Fibroblast of skin of scalp (primary cell): ENCODE measurements at regions not wholly inside any gene's neighbourhood (a gene's known extent, or its start where the extent isn't known, plus 50 kb on each side); places are given as distances from the start of the nearest gene placed in this dataset.
"Not testable (repeated sequence)": the region's sequence is repeated elsewhere in the genome, so short reads cannot be mapped to it uniquely, and the experiment has no call there.

Experiments used
- DNase-seq: peaks from one replicate; pipeline ENCODE4 v3.0.0-alpha.2; 2013

DNA sequence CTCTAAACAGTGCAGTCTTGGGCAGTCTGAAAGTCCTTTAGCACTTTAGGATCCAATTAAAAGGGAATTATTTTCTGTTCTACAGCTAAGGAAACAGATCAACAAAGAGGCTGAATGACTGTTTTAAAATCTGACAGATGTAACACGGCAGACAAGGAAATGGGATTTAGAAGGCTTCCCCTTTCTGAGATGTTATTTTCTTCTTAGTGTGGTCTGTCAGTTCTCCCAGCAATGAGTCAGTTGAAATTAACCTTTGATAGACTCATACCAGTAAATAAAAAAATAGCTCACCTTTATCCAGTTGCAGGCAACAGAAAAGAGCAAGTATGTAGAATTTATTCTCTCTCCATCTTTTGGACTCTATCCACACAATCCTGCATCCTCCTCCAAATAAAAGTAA, 98.1 kb downstream of the NEDD1 start:
- no peak for DNase-seq

DNA sequence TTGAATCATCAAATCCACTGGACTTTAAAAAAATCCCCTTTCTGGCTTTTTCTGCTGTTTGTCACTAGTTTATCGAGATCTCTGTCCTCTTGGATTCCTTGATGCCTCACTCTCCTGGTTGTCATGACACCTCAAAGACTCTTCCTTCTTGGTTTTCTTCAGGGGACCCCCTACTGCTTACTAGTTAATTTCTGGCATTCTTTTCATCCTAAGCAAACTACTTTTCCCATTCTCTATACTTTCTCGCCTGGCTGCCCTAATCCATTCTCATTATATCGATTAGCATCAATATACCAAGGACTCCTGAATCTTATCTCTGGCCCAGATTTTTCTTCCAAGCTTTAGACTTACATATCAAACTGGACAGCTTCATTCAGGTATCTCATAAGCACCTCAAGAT, 98.6 kb downstream of the NEDD1 start:
- DNase-seq, result no peak

DNA sequence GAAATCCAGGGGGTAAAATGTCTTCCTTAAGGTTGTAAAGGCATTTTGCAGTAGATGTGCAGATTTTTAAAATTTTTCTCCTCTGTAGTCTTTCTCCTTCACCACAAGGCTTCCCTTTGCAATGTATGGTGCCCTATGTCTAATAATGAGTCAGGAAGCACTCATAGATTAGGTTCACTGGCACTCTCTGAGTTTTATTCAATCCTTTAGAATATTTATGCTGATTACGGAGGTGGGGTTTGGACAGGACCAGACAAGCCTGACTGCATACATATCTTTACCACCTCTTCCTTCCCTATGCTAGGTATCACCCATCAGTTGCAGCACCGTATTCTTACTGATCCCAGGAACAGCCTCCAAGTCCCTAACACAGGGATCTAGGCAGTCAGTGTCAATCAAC, 99.5 kb downstream of the NEDD1 start:
- no peak for DNase-seq

DNA sequence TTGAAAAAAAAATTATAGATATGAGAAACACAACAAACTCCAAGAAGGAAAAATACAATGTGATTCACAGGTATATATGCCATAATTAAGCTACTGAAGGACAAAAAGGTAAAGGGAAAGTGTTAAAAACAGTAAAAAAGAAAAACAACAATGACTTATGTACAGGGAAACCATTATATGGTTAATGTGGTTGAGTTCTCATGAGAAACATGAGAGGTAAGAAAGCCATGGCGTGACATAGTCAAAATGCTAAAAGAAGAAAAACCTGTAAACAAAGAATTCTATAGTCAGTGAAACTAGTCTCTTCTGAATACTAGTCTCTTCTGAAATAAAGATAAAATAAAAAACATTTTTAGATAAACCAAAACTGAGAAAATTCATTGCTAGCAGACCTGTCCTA, 109.1 kb downstream of the NEDD1 start:
- no peak for DNase-seq

DNA sequence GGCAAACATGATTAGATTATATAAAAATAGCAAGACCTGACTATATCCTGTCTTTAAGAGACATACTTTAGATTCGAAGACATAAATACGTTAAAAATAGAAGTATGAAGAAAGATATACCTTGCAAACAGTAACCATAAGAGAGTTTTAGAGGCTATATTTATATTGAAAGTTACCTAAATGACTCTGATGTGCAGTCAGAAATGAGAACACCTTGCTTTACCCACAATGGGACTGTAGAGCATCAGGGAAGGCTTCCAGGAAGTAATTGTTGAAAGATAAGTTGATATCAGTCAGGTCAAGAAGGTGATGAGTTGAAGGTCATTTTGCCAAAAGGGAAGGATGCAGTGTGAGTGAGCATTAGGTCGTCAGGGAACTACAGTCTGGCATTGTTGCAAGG, 110.2 kb downstream of the NEDD1 start:
- DNase-seq, result no peak

DNA sequence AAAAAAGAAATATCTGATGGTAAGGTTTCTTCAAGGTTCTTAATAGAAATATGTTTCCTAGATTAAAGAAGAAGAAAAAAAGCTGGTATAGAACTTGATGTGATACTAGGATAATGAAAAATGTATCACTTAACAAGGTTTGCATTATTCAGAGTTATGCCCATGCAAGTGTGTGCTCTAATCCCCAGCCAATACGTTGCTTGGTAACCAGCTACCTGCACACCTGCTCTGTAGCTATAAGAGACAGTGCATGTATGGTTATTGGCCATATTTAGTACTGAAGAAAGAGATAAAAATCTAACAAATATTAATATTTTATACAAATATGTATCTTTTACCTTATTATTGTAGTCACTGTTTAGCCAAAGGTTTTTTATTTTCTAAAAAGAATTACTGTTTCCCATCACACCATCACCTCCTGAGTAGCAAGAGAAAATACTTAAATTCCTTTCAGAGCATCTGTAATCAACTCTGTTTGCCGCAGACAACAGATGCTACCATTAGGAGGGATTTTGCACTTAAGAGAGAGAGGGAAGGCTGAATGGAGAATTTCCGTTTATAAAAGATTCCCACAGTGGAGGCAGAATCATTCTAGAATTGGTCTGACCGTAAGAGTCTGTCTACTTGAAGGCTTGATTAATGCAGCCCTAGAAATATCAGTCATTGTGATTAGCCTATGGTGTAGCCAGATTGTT, 115.6 kb downstream of the NEDD1 start:
- no peak for DNase-seq

DNA sequence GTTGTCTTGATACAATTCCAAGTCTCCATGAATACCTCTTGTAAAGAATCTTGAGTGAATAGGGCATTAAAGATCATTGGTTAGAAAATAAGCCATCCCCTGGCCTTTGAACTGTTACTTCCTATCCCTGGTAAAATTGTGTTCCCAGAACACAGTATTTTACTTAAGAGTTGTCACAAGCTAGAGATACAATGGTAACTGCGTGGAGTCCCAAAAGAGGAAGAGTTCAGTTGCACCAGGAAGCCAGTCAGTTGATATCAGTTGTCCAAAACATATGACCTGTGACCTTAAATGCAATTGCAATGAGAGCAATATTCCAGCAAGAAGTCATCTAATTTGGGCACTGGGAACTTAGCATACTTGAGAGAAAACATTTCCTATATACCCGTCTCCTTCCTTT, 117.3 kb downstream of the NEDD1 start:
- DNase-seq, result no peak

DNA sequence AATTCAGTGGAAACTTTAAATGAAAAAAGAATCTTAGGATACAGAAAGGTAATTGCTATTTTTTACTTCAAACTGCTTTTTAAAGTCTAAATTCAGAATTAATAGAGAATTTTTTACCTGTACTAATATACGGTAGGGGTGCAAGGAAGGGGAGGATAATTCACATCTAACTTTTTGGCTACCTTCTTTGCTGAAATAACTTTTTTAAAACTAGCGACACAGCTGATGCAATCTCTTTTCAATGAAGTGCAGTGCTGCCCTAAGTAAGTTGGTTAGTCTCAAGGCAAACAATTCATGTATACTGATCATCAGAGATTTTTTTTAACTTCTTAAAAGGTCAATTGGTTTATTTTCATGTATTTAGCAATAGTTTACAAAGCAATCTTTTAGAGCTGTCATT, 119.8 kb downstream of the NEDD1 start:
- DNase-seq, result no peak

DNA sequence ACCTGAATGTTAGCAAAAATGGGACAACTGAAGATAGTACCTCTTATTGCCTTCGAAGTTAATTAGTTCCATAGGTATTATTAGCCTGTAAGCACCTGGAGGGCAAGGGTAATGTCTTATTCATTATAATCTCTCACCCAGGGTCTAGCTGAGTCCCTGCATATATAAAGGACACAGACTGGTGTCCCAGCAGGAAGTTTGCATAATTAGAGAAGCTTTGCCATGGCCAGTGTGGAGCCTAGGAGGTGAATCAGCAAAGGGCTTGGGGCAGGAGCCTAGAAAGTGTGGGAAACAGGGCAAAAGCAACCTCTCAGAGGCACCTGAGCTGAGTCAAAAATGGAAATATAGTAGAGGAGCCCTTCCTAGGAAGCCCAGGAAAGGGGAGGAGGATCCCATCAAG, 120.4 kb downstream of the NEDD1 start:
- DNase-seq, result no peak

DNA sequence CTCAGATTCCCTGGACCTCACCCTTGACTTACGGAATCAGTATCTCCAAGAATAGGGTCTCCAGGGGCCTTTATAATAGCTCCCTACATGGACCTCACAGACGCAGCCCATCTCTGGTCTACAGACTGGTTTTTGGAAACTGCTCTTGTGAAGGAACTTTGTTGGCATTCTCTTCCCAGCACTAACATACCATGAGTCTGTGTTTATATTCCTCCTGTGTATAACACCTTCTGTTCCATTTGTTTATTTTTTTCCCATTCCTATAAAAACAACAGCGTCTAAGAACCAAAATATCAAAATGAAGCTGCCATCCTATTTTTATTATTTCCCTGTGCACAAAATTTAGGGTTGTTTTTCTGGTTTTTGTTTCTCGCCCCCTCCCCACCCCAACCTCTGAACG, 131.1 kb downstream of the NEDD1 start:
- DNase-seq, result no peak

DNA sequence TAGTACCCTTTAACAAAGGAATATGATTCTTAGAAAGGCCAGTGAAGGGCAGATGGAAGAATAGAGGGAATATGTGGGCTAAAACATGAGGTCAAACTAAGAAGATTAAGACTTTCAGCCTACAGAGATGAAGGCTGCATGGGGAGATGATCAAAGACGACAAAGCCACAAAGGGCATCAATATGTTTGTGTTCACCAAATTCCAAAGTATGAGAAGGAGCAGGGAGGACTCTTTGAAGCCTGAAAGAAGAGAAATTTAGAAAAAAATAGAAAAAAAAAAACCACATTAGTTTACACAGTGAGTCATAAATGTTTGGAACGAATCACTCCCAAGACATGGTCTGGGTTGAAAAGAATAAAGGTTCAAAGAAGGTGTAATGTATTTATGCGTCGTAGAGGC, 131.8 kb downstream of the NEDD1 start:
- no peak for DNase-seq

DNA sequence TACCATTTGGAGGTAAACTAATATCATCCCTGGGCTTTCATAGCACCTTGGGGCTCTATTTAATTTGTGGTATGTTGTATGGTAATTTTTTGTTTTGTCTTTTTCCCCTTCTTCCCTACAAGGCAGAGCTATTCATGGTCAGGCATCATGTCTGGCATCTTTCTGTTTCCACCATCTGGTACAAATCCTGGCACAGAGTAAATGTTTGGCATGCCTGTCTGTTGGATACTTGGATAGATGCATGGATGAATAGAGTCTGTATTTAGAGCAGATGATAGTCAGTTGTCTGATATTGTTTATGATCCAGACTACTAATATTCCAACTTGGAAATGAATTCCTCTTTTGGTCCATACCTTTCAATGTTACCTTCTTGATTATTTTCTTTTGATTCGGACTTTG, 139.8 kb downstream of the NEDD1 start:
- no peak for DNase-seq

DNA sequence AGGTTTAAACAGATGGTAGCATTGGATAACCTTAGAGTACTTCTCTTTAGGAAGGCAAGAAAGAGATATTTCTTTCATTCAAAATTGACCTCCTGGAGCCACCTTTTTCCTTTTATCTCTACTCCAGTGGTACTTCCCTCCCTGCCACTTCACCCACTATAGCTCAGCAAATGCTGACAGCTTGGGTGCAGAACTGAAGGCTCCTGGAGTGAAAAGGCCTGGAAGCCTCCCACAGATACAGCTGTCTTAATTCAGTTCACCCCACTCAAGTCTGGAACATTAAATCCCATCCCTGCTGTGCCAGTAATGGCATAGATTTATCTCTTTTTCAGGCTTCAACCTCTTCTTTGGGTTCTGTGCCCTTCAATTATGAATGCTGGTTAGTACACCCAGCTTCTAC, 140.3 kb downstream of the NEDD1 start:
- DNase-seq, result no peak

DNA sequence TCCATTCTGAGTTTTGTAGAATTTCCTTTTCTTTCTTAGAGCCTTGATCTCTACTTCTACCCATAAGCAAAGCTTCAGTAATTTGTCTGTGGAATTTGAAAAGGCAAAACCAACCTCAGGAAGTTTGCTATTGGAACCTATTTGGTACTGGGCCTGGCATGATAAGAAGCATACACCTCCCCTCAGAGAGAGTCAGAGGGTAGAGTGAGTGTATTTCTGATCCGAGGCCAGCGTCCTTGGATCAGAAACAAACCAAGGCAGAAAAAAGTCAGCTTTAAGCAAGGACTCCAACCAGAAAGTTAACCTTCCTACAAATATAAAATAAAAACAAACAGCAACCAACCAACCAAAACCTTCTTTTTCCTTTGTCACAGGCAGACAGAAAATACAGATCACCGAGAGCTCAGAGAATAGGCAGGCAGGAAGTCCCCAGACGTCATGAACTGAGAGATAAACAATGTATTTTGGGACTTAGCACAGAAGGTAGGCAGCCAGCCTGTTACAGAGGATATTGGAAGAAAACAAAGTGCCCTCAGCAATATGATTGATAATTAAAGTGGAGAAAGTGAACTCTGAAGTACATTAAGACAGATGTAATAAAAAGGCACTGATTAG, 141.5 kb downstream of the NEDD1 start:
- DNase-seq, result no peak

DNA sequence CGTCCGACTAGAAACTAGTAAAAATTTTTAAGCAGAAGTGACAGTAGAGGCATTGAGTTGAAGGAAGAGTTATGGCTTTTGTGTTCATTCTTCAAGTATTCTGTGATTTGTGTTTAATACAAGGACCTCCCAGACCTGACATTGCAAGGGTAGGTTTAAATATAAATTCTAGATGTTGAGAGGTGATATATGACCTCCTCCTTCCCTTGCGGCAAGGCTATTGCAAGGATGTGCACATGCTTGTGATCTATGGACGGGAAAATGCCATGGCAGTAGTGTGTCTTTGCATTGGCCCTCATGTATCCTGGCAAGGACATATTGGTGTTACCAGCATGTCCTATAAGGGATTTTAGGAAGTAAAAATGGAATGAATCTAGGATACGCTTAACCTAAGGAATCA, 143.5 kb downstream of the NEDD1 start:
- DNase-seq, result no peak

DNA sequence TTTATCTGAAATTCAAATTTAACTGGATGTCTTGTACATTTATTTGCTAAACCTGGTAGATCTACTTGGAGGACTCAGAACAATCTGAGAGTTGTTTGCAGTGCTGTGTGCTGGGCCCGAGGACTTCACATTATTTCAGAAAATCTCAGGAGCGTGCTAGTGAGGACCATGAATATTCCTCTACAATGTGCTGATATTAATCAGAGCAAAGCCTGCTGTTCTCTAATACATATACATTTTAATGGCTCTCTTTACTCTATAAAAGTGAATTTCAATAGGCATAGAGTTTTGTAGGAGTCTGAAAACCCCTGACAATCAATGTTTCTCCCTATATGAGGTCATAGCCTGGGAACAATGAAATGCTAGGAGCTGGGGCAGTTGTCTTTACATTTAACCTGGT, 144.3 kb downstream of the NEDD1 start:
- no peak for DNase-seq

DNA sequence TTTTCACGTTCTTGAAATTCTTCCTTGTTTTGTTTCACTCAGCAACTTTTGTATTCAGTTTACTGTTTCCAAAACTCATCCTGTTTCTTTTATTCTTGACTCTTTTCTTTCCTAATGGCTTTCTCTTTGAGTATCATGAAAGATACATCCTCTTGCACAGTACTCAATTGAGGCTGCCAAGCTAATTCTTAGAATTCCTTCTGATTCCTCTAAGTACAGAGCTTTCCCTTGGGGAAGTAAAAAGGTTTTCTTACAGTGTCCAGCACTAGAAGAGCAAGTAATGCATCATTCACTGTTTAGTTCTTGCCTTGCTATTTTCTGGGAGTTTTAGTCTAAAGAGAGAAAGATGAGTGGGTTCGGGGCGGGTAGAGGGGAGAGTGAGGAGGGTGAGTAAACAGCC, 154.1 kb downstream of the NEDD1 start:
- no peak for DNase-seq

DNA sequence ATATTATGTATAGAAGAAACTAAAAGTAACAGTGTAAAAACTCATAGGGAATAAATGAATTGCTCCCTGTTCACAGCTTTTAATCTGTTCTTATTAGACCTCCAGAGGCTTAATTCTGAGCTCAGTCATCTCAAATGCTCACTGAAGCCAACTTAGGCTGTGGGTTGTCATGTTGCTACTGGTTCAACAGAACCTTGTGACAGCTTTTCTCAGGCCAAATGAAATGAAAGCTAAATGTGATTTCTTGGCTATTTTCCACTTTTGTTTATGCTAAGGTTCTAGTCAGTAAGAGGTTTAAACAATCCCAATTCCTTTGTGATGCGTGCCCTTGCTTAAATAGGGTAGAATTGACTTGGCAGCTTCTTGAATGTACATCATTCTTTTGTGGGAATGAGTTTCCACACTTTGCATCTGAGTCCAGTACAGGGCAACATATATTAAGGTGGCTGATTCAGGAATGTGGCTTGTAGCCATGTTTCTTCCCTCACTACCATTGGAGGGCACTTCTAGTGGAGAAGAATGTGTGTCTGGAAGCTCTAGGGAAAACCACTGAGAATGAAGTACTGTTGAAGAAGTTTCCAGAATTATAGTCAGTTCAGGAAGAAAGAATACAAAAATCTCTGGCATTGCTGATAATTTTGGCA, 156.4 kb downstream of the NEDD1 start:
- DNase-seq, result no peak

DNA sequence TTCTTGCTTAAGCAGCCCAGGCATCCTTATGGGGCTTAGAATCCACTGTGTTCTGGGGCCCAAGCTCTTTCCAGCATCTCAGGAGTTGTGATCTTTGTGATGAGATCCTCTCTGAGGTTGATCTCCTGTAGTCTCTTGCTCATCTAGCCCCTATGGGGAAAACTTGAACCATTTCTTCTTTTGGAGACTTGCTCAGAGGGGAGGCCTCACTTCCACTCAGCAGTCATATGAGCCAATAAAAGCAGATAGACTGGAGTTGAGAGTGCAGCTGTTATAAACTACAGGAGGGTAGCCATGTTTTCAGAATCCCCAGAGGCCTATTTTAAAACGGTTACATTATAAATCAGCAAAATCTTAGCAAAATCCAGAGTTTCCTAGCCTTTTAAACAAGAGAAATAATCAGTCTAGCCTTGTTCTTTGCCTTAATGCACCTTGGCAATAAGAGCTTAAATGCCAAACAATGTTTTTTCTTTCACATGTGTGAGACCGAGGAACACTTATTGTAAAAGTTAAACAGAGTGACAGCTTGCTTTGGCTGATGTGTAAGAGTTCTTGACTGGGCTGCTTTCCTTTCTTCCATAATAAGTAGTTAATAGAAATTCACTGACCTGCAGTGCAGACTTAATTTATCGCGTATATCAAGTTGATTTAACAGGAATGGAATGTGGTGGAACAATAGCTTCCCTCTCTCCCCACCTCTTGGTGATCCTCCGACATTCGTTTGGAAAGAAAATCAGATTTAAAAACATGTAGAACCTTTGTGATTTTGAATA, 168.3 kb downstream of the NEDD1 start:
- no peak for DNase-seq

DNA sequence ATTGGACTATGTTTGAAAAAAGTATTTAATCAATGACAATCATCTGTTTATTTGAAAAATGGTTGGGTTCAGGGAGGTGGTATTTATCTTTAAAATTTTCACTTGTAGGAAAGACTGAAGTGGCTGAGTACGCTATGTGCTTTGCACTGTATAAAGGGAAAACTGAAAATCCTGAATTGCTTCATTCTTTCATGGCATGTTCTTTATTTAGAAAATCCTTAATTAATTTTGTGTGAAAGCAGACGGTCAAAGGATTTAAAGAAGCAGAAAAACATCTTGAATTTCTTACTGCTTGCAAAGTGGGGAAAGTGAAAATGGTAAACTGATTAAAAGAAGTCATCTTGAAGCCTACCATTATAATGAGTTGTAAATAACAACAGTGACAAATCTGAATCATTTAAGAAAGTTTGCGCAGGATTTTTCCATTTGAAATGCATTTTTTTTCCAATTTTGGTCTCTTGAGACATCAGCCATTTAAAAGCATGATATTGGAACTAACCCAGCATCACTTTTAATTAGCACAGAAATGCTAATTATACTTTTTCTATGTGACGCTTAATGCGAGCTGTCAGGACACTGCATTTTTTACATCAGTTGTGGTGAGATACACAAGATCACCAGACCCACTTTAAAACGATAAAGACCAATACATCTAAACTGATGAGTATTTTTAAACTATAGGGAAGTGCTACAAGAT, 169.0 kb downstream of the NEDD1 start:
- no peak for DNase-seq

DNA sequence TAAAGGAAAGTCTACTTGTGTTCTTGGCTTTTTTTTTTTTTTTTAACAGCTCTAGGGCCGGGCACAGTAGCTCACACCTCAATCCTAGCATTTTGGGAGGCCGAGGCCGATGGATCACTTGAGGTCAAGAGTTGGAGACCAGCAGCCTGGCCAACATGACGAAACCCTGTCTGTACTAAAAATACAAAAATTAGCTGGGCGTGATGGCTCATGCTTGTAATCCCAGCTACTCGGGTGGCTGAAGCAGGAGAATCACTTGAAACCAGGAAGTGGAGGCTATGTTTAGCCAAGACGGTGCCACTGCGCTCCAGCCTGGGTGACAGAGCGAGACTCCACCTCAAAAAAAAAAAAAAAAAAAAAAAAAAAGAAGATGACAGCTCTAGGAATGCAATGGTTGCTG, 169.9 kb downstream of the NEDD1 start:
- not testable (repeated sequence) for DNase-seq

DNA sequence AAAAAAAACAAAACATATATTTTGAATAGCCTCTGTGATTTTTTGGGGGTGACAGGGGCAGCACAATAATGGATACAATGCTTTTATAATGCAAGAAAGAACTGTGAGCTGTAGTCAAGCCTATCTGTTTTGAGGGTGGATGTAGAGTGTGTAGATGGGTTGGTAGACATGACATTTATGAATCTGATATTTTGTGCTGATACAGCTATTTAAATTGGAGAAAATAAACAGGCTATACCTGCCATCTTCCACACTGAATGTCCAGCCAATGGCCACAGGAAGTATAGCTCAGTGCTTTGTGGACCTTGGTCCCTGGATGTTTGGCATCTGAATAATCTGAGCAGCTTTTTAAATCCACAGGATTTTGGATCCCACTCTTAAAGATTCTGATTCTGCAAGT, 175.0 kb downstream of the NEDD1 start:
- no peak for DNase-seq

DNA sequence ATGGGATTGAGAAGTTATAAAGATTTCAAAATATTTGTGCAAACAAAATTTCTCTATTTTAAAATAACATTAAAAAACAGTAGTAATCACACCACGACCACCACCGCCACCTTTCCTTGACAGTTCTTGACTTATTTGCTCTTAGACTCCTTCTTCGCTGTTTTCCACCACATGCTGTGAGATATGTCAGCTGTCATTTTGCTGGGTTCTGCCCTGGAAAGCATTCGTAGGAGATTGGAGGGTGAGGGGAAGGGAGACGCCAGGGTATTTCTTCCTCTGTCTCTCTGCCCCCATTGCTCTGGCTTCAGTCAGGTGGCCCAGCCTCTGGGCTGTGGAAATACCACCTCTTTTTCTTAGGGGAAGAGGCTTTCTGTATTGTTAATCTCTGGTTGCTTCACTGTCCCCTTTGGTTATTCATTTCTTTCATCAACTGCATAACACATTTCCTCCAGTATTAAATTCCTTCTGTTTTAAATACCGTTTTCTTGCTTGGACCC, 186.2 kb downstream of the NEDD1 start:
- DNase-seq, result no peak
